Left ventricle myocardium inferior (tissue), 1 donor: ENCODE measurements at regions not wholly inside any gene's neighbourhood (a gene's known extent, or its start where the extent isn't known, plus 50 kb on each side); places are given as distances from the start of the nearest gene placed in this dataset.

Experiments used
- DNase-seq: peaks from one replicate; pipeline ENCODE4 v3.0.0-alpha.2; 2020
- H3K27ac ChIP-seq: fragments of 200-600 bp; replicated peaks from 2 replicates; pipeline ENCODE4 v1.8.0; 2021
- H3K27me3 ChIP-seq: fragments of 200-600 bp; 2 replicates; pipeline ENCODE4 v1.8.0; 2021; ENCODE audit warnings: low read depth
- H3K36me3 ChIP-seq: fragments of 200-600 bp; 2 replicates; pipeline ENCODE4 v1.8.0; 2021
- H3K4me1 ChIP-seq: fragments of 200-600 bp; 2 replicates; pipeline ENCODE4 v1.8.0; 2021
- H3K4me3 ChIP-seq: fragments of 200-600 bp; 2 replicates; pipeline ENCODE4 v1.8.0; 2021; ENCODE audit warnings: mild to moderate bottlenecking, moderate library complexity
- H3K9me3 ChIP-seq: fragments of 200-600 bp; replicated peaks from 2 replicates; pipeline ENCODE4 v1.8.0; 2021
- CTCF ChIP-seq: fragments of 200-600 bp; IDR thresholded peaks from 2 replicates; pipeline ENCODE4 v1.8.0; 2021; ENCODE audit warnings: antibody characterized with exemption, mild to moderate bottlenecking, borderline replicate concordance
- intact Hi-C: fragments of 100-400 bp; cut with micrococcal nuclease; formaldehyde crosslinking; loops from one replicate; pipeline ENCODE4 v1.11.0; 2022
- donor health status: DM: no; HTN: yes; CAD: no; lungs with severe emphysema.

- H3K4me3 ChIP-seq, result no peak overlapping the region
- H3K9me3 ChIP-seq, result peaks cover 16% of the 10 kb centered on the region
- intact Hi-C loops, result no loop called here
- no peak for DNase-seq
- no peaks in the 10 kb centered on the region for H3K4me1 ChIP-seq
- H3K36me3 ChIP-seq, result no peaks in the 10 kb centered on the region
- no peak overlapping the region for H3K27ac ChIP-seq
- H3K27me3 ChIP-seq, result no peaks in the 10 kb centered on the region
- TF ChIP-seq CTCF, result no peak
Measured at GRCh38 chr16:63856537-63856936, 1265.3 kb downstream of the CDH11 start.

GRCh38 chr16:63850979-63851378, 1270.9 kb downstream of the CDH11 start:
- no peaks in the 10 kb centered on the region for H3K9me3 ChIP-seq
- no peak for TF ChIP-seq CTCF
- H3K27me3 ChIP-seq, result no peaks in the 10 kb centered on the region
- H3K4me3 ChIP-seq, result no peak overlapping the region
- no peak overlapping the region for H3K27ac ChIP-seq
- H3K36me3 ChIP-seq, result no peaks in the 10 kb centered on the region
- intact Hi-C loops, result no loop called here
- H3K4me1 ChIP-seq, result peaks cover 5% of the 10 kb centered on the region
- DNase-seq, result no peak

- no peak for DNase-seq
- no peak overlapping the region for H3K27ac ChIP-seq
- H3K9me3 ChIP-seq, result peaks cover 32% of the 10 kb centered on the region
- intact Hi-C loops, result no loop called here
- no peaks in the 10 kb centered on the region for H3K36me3 ChIP-seq
- TF ChIP-seq CTCF, result no peak
- no peaks in the 10 kb centered on the region for H3K27me3 ChIP-seq
- no peak overlapping the region for H3K4me3 ChIP-seq
- H3K4me1 ChIP-seq, result no peaks in the 10 kb centered on the region
Measured at GRCh38 chr16:63841271-63841670, 1280.6 kb downstream of the CDH11 start.

GRCh38 chr16:63830061-63830460, 1291.8 kb downstream of the CDH11 start:
- H3K9me3 ChIP-seq, result no peaks in the 10 kb centered on the region
- H3K27me3 ChIP-seq, result no peaks in the 10 kb centered on the region
- no peak for DNase-seq
- intact Hi-C loops, result no loop called here
- H3K4me1 ChIP-seq, result no peaks in the 10 kb centered on the region
- H3K27ac ChIP-seq, result no peak overlapping the region
- TF ChIP-seq CTCF, result no peak
- no peaks in the 10 kb centered on the region for H3K36me3 ChIP-seq
- no peak overlapping the region for H3K4me3 ChIP-seq

GRCh38 chr16:63822818-63823217, 1299.0 kb downstream of the CDH11 start:
- Histone ChIP-seq H3K27ac (no peak overlapping the region), H3K27me3 (no peaks in the 10 kb centered on the region), H3K36me3 (no peaks in the 10 kb centered on the region), H3K4me3 (no peak overlapping the region), H3K4me1 (no peaks in the 10 kb centered on the region), H3K9me3 (peaks cover 4% of the 10 kb centered on the region)
- intact Hi-C loops, result no loop called here
- no peak for TF ChIP-seq CTCF
- no peak for DNase-seq

- DNase-seq, result no peak
- Histone ChIP-seq H3K9me3 (peaks cover 4% of the 10 kb centered on the region), H3K4me1 (no peaks in the 10 kb centered on the region), H3K27me3 (no peaks in the 10 kb centered on the region), H3K27ac (no peak overlapping the region), H3K4me3 (no peak overlapping the region), H3K36me3 (no peaks in the 10 kb centered on the region)
- TF ChIP-seq CTCF, result no peak
- intact Hi-C loops, result no loop called here
Measured at GRCh38 chr16:63816276-63816675, 1305.6 kb downstream of the CDH11 start.
